NCI-H2029 treated with DMSO at 0.1 percent for 48 hours (cell line): ENCODE measurements at regions not wholly inside any gene's neighbourhood (a gene's known extent, or its start where the extent isn't known, plus 50 kb on each side); places are given as distances from the start of the nearest gene placed in this dataset.
"Not testable (repeated sequence)": the region's sequence is repeated elsewhere in the genome, so short reads cannot be mapped to it uniquely, and the experiment has no call there.

ENCODE experiments used
- DNase-seq: peaks from one replicate; lab custom pipeline; 2025; lab: John Stamatoyannopoulos, UW

GRCh38 chr1:60516996-60517395 is 443.4 kb upstream of the C1orf87 start:
- DNase-seq = no peak

DNA sequence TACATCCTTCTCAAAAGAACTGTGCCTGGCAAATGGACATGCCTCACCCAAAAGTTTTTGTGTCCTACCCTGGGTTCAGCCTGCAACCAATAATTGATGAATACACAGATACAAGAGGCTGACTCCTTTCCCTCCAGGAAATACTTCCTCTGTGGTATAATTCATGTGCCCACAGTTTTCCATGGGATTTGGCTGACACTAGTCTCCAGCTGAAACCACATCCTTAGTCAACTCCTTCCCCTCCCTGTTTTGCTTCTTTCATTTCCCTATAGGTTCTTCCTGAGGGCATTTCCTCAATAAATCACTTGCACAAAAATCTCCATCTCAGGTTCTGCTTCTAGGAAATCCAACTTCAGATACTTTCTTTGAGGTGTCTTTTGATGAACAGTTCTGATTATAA is 436.6 kb upstream of the C1orf87 start:
- no peak for DNase-seq

DNA sequence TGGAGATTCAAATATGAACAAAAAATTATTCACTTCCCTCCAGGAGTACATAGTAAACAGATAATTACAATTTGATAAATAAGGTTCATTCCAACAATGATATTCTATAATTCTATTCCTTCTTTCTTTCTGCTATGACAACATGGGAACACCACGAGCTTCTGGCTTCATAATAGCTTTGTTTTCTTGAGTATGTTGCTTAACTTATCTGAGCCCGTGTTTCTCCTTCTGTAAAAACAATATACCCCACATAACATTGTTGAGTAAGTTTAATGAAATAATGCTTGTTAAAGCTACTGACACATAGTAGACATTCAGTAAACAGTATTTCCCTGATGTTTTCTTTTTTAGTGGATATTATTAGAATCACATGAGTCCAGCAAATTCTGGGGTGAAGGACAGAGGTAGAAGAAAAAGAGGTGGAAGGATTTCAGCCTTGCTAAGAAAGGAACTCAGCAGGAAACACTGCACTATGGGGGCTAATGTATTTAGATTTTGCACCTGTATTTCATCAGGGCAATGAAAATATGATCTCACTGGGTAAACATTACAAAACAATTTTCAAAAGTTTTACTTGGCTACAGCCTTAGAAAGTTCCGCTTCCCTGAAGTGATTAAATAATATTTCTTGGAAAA is 430.8 kb upstream of the C1orf87 start:
- DNase-seq = no peak

GRCh38 chr1:60503266-60503925 is 429.8 kb upstream of the C1orf87 start:
- no peak for DNase-seq

DNA sequence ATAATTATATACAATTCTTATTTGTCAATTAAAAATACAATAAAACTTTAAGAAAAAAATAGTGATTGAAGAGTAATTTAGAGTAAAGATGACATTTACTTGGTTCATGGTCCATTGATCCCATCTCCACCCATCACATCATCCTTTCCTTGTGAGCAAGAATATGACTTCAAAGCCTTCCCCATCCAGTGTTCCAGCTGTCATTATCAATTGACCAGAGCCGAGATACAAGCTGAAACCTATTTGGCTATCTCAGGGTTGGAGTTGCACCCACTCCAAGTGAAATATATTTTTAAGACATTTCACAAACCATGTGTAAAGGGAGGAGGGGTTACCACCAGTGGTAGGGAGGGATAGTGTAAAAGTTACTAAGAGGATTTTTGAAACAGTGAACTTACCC is 428.9 kb upstream of the C1orf87 start:
- DNase-seq = no peak

- not testable (repeated sequence) for DNase-seq
These were observed 416.4 kb upstream of the C1orf87 start for GRCh38 chr1:60489916-60490480.

DNA sequence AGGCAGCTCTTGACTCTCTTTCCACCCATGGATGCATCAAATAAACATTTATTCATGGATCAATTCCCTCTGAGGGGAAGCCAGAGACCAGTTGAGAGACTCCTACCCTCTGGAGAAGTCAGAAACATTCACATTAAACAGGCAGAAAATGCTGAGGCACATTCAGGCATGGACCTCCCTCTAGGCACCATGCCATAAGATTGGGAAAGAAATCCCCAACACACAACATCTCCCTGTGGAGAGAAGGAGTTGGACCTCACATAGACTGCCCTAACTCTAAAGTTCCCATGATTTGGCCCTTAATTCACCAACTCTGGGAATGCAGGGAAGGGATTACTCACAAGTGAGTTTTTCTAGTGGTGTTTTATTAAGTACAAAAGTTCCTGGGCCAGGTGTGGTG is 415.3 kb upstream of the C1orf87 start:
- DNase-seq = no peak

DNA sequence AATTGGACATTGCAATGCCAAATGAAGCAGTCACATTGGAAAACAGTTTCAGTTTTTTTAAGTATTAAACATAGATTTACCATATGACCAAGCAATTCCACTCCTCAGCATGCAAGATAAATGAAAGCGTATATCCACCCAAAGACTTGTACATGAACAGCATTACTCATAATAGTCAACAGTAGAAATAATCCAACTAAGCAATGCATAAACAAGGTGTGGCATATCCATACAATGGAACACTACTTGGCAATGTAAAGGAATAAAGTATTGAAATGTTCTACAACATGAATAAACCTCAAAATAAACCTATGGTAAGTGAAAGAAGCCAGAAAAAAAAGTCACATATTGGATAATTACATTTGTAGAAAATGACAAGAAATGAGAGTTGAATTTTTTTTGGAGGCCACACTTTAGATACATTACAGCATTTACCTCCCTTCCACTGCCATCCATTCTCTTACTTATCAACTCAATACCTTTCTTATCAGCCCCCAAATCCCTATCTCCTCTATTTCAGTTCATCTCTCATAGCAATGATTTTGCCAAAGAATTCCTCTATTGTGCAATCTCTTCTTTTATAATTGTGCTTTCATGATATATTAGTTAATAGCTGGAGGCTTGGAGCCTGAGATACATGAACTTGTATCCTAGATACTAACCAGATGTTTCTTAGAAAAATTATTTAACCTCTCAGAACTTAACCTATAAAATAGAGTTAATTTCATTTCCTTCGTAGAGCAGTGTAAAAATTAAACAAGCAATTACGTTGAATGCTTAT is 414.2 kb upstream of the C1orf87 start:
- no peak for DNase-seq

DNA sequence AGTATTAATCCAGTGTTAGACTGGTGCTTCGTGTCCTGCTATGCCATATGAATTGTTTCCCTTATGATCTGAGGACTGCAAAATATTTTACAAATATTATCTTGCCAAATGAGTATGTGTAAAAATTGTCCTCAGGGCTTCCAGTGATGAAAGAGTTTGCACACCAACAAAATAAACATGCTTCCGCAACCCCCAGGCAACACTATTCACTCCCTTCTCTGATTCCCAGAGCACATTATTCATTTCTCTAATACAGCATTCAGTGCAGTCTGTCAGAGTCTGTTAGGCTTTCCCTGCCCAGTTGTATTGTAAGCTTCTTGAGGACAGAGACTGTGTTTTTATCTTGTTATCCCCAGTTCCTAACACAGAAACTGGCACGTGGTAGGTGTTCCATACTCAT is 409.9 kb upstream of the C1orf87 start:
- no peak for DNase-seq

DNA sequence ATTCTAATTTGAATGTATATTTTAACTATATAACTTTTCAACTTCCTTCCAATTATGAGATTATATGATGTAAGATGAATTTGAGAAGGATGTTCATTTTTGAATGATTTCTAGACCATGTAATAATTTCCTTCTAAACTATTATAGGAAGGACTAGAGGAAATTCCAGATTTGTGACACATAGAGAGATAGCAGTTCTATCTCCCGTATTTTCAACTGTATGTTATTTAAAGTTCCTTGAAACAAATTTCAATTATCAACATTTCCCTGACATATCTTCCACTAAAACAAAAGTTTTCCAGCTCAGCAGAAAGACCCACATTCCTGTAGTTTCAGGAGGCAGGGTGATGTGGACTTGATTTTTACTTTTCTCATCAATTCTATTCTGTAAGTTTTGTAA is 396.7 kb upstream of the C1orf87 start:
- DNase-seq = no peak

DNA sequence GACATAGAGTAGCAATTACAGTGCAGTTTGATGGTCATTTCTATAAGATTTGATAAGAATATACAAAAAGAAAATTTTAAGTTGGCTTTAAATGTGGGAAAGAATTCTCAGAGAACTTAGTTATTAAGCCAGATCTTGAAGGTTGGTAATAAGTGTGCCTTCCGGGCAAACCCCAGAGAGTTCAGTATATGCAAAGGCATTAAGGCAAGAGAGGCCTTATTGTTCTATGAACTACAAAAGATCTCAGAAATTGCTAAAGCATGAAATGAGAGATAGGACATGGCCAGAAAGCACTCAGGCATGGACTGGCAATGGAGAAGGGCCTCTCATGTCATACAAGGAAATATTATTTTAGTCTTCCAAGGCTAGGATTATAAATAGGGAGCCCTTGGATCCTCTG is 390.2 kb upstream of the C1orf87 start:
- no peak for DNase-seq

GRCh38 chr1:60463146-60463545 is 389.6 kb upstream of the C1orf87 start:
- DNase-seq = no peak

DNA sequence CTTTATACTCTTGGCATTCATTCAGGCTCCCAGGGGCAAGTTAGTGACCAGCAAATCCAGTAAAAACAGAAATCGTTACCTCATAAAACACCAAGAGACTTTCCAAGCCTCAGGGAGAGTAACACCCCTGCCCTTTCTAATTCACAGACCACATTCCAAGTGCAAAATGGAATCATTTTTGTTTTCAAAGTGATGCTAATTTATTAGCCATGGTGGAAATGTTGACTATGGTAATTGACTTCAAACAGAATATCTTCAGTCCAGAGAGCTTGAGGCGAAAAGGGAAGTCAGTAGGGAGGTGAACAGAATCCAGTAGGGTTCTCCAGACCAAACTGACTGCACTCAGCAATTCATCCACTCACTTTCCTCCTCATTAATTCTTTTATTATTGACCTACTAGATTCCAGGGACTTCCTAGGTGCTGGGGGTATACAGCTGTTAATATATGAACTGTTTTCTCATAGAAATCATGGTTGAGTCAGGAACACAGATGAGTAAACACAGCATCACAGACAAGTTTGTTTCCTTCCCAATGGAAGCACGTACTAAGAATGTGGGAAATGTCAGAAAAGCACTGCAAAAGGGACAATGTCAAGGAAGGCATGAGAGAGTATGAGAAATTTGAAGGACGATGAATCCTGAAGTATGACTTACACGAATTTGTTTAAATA is 388.5 kb upstream of the C1orf87 start:
- no peak for DNase-seq

DNA sequence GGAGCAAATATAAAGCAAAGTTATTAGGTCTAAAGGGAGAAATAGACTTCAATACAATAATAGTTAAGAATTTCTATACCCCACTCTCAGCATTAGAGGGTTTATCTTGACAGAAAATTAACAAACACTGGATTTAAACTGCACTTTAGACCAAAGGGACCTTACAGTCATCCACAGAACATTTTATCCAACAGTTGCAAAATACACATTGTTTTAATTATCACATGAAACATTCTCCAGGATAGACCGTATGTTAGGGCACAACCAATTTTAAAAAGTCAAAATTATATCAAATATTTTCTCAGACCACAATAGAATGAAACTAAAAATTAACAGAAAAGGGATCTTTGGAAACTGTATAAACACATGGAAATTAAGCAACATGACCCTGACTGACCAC is 384.5 kb upstream of the C1orf87 start:
- DNase-seq = no peak

GRCh38 chr1:60449876-60450275 is 376.3 kb upstream of the C1orf87 start:
- no peak for DNase-seq

- DNase-seq = no peak
These were observed 375.3 kb upstream of the C1orf87 start for GRCh38 chr1:60448850-60449249.

GRCh38 chr1:60444680-60445079 is 371.1 kb upstream of the C1orf87 start:
- DNase-seq = no peak

DNA sequence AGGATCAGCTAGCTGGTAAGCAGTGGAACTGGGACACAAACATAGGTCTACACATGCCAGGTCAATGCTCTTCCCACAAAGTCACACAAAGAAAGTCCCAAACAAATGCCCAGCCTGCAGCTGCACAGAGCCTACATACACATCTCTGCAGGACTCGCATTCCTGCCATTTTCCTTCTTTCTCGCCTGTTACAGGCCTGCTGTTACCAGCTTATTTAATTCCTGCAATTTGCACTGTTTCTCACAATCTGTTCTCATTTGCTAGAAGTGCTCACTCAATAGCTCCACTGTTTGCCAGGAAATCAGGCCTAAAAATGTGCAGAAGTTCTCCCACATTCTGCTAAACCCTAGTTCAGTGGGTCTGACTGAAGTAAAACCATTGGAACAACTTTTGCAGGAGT is 362.6 kb upstream of the C1orf87 start:
- no peak for DNase-seq

GRCh38 chr1:60431593-60431992 is 358.0 kb upstream of the C1orf87 start:
- DNase-seq = no peak

DNA sequence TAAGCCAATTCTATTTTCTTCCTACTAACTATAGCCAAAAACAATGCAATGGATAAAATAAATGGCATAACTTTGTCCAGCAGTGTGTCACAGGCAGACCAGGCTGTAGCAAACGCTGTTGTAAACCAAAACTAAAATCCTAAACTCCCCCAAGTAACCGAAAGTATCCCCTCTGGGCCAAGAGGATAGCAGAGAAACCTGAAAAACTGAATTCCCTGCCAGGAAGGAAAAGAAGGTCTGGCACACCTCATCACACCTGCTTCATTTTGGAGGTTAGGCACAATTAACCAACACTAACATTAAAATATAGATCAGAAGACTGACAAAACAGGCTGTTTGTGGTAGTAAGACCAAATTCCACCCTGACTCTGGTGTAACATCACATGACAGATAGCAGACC is 356.8 kb upstream of the C1orf87 start:
- no peak for DNase-seq

- no peak for DNase-seq
These were observed 354.6 kb upstream of the C1orf87 start for GRCh38 chr1:60428127-60428526.

DNA sequence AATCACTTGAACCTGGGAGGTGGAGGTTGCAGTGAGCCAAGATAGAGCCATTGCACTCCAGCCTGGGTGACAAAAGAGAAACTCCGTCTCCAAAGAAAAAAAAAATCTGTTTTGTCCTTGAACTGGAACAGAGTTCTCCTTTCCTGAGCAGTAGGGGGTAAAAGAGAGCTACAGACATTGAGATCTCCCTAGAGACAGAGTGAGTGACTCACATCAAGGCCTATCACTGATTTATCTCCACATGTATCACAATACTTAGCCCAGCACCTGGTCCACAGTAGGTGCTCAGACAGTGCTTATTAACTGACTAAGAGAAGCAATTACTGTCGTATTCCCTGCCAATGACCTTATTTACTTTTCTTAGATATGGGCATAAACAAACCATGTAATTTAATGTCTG is 354.1 kb upstream of the C1orf87 start:
- no peak for DNase-seq
